ENCODE measurements at regions not wholly inside any gene's neighbourhood (a gene's known extent, or its start where the extent isn't known, plus 50 kb on each side); places are given as distances from the start of the nearest gene placed in this dataset.

DNA sequence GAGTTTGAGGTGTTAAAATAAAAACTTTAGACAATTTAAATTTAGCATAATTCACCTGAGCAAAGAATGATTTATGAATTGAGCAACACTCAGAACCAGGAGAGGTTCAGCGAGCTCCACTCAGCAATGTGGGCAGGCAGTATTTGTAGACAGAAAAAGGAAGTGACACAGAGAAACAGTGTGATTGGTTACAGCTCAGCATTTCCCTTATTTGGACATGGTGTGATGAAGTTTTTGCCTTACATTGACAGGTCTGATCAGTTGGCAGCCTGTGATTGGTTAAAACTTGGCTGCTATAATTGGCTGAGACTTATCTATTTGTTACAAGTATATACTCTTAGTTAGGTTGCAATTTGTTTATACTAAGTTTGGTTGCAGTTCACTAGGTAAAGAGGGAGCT, 621.2 kb upstream of the PRMT6 start:
- Histone ChIP-seq H3K4me3 (ENCODE audit: low read depth in 1 of 3, low read length in 3 of 3) (no peak overlapping the region), H3K36me3 (ENCODE audit: control insufficient read depth in 4 of 4, insufficient read depth in 3 of 4, low read depth in 1 of 4, low read length in 3 of 4) (no peaks in the 10 kb centered on the region), H3K27me3 (ENCODE audit: control insufficient read depth in 4 of 4, insufficient read depth in 4 of 4, low read length in 3 of 4) (no peaks in the 10 kb centered on the region), H3K9me3 (ENCODE audit: control insufficient read depth in 4 of 4, low read length in 3 of 4) (no peaks in the 10 kb centered on the region), H3K4me1 (ENCODE audit: control insufficient read depth in 4 of 4, insufficient read depth in 4 of 4, low read length in 3 of 4) (no peaks in the 10 kb centered on the region), H3K27ac (ENCODE audit: low read depth in 1 of 2, low read length in 2 of 2) (no peak overlapping the region), H3K9ac (ENCODE audit: low read depth in 1 of 2, low read length in 2 of 2) (no peak overlapping the region)
- TF ChIP-seq CTCF (IDR thresholded peaks at IDR 0.05; ENCODE audit: low read depth, low read length, missing input control), result no peak
- no peak for TF ChIP-seq JUND (IDR thresholded peaks at IDR 0.05)
- TF ChIP-seq NR2F2 (IDR thresholded peaks at IDR 0.05), result no peak
- no peak for TF ChIP-seq TAF1 (conservative IDR thresholded peaks at IDR 0.05)
- TF ChIP-seq RXRA (IDR thresholded peaks at IDR 0.05), result no peak
- TF ChIP-seq FOXA1 (IDR thresholded peaks at IDR 0.05), result no peak
- no peak for TF ChIP-seq REST (IDR thresholded peaks at IDR 0.05)
- TF ChIP-seq GABPA (IDR thresholded peaks at IDR 0.05 in 1 of 2, conservative IDR thresholded peaks at IDR 0.05 in 1 of 2), result no peak
- no peak for TF ChIP-seq HNF4A (conservative IDR thresholded peaks at IDR 0.05)
- no peak for TF ChIP-seq HNF4G (IDR thresholded peaks at IDR 0.05)
- DNase-seq (ENCODE audit: low spot score), result no peak
- 65% methylated on average over 1 of the region's 1 CpG for WGBS

- Histone ChIP-seq H3K4me1 (ENCODE audit: control insufficient read depth in 4 of 4, insufficient read depth in 4 of 4, low read length in 3 of 4) (no peaks in the 10 kb centered on the region), H3K27me3 (ENCODE audit: control insufficient read depth in 4 of 4, insufficient read depth in 4 of 4, low read length in 3 of 4) (no peaks in the 10 kb centered on the region), H3K9ac (ENCODE audit: low read depth in 1 of 2, low read length in 2 of 2) (no peak overlapping the region), H3K27ac (ENCODE audit: low read depth in 1 of 2, low read length in 2 of 2) (no peak overlapping the region), H3K36me3 (ENCODE audit: control insufficient read depth in 4 of 4, insufficient read depth in 3 of 4, low read depth in 1 of 4, low read length in 3 of 4) (no peaks in the 10 kb centered on the region), H3K9me3 (ENCODE audit: control insufficient read depth in 4 of 4, low read length in 3 of 4) (no peaks in the 10 kb centered on the region), H3K4me3 (ENCODE audit: low read depth in 1 of 3, low read length in 3 of 3) (no peak overlapping the region)
- TF ChIP-seq JUND (IDR thresholded peaks at IDR 0.05) (no peak), FOXA2 (IDR thresholded peaks at IDR 0.05) (no peak), GABPA (IDR thresholded peaks at IDR 0.05 in 1 of 2, conservative IDR thresholded peaks at IDR 0.05 in 1 of 2) (no peak), RXRA (IDR thresholded peaks at IDR 0.05) (no peak), TAF1 (conservative IDR thresholded peaks at IDR 0.05) (no peak), EGR1 (IDR thresholded peaks at IDR 0.05; ENCODE audit: low read depth in 2 of 2) (no peak), SP1 (IDR thresholded peaks at IDR 0.05) (no peak), CTCF (IDR thresholded peaks at IDR 0.05; ENCODE audit: low read depth, low read length, missing input control) (no peak), FOXA1 (IDR thresholded peaks at IDR 0.05) (no peak), REST (IDR thresholded peaks at IDR 0.05) (no peak), NR2F2 (IDR thresholded peaks at IDR 0.05) (no peak), HNF4G (IDR thresholded peaks at IDR 0.05) (no peak), YY1 (IDR thresholded peaks at IDR 0.05) (no peak), RAD21 (IDR thresholded peaks at IDR 0.05) (no peak), HNF4A (conservative IDR thresholded peaks at IDR 0.05) (no peak)
- TF ChIP-seq, protein P1, sequence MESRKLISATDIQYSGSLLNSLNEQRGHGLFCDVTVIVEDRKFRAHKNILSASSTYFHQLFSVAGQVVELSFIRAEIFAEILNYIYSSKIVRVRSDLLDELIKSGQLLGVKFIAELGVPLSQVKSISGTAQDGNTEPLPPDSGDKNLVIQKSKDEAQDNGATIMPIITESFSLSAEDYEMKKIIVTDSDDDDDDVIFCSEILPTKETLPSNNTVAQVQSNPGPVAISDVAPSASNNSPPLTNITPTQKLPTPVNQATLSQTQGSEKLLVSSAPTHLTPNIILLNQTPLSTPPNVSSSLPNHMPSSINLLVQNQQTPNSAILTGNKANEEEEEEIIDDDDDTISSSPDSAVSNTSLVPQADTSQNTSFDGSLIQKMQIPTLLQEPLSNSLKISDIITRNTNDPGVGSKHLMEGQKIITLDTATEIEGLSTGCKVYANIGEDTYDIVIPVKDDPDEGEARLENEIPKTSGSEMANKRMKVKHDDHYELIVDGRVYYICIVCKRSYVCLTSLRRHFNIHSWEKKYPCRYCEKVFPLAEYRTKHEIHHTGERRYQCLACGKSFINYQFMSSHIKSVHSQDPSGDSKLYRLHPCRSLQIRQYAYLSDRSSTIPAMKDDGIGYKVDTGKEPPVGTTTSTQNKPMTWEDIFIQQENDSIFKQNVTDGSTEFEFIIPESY (IDR thresholded peaks at IDR 0.05), result no peak
- TF ChIP-seq, protein P2, sequence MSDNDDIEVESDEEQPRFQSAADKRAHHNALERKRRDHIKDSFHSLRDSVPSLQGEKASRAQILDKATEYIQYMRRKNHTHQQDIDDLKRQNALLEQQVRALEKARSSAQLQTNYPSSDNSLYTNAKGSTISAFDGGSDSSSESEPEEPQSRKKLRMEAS (IDR thresholded peaks at IDR 0.05), result no peak
- TF ChIP-seq, protein P3, sequence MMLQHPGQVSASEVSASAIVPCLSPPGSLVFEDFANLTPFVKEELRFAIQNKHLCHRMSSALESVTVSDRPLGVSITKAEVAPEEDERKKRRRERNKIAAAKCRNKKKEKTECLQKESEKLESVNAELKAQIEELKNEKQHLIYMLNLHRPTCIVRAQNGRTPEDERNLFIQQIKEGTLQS (IDR thresholded peaks at IDR 0.05), result no peak
- 71% methylated on average over 4 of the region's 4 CpGs for WGBS
- DNase-seq (ENCODE audit: low spot score), result no peak
These were observed 617.0 kb upstream of the PRMT6 start for GRCh38 chr1:106439475-106439874.

All from liver (tissue), 8 donors.